Parathyroid adenoma (tissue), 2 donors: ENCODE measurements at regions not wholly inside any gene's neighbourhood (a gene's known extent, or its start where the extent isn't known, plus 50 kb on each side); places are given as distances from the start of the nearest gene placed in this dataset.

Experiments used
- H2AFZ ChIP-seq: fragments of 300-600 bp; sonication (generic); one replicate; pipeline ENCODE4 v1.7.0; 2017; ENCODE audit warnings: antibody characterized with exemption, mild to moderate bottlenecking
- H3K27ac ChIP-seq: fragments of 300-600 bp; sonication (generic); one replicate; pipeline ENCODE4 v1.7.0; 2017
- H3K27me3 ChIP-seq: fragments of 300-600 bp; sonication (generic); one replicate; pipeline ENCODE4 v1.7.0; 2017; ENCODE audit warnings: low read length; ENCODE audit not compliant: control insufficient read depth, insufficient read depth
- H3K36me3 ChIP-seq: fragments of 300-600 bp; sonication (generic); one replicate; pipeline ENCODE4 v1.7.0; 2017; ENCODE audit warnings: low read length; ENCODE audit not compliant: control insufficient read depth, insufficient read depth
- H3K4me1 ChIP-seq: fragments of 300-600 bp; sonication (generic); one replicate; pipeline ENCODE4 v1.7.0; 2017; ENCODE audit warnings: control low read depth
- H3K4me2 ChIP-seq: fragments of 300-600 bp; sonication (generic); one replicate; pipeline ENCODE4 v1.7.0; 2017; ENCODE audit warnings: low read length
- H3K4me3 ChIP-seq: fragments of 300-600 bp; sonication (generic); one replicate; pipeline ENCODE4 v1.7.0; 2017; ENCODE audit warnings: low read depth, low read length
- H3K79me2 ChIP-seq: fragments of 300-600 bp; sonication (generic); one replicate; pipeline ENCODE4 v1.7.0; 2017; ENCODE audit warnings: control low read depth
- H3K9ac ChIP-seq: fragments of 300-600 bp; sonication (generic); one replicate; pipeline ENCODE4 v1.7.0; 2017; ENCODE audit warnings: mild to moderate bottlenecking
- H3K9me3 ChIP-seq: fragments of 300-600 bp; sonication (generic); one replicate; pipeline ENCODE4 v1.7.0; 2017; ENCODE audit warnings: low read length; ENCODE audit not compliant: control insufficient read depth
- TF ChIP-seq, protein P1 (sequence below): fragments of 300-600 bp; sonication (generic); IDR thresholded peaks from one replicate; pipeline ENCODE4 v1.7.0; 2017; ENCODE audit warnings: antibody characterized with exemption, mild to moderate bottlenecking
- donor health status: primary hyperparathyroidism.

GRCh38 chr5:129384736-129385135 lies 75.4 kb upstream of the ADAMTS19 start:
- H3K79me2 ChIP-seq: no peaks in the 10 kb centered on the region
- H3K4me2 ChIP-seq: no peak overlapping the region
- H3K27me3 ChIP-seq: no peaks in the 10 kb centered on the region
- no peak overlapping the region for H2AFZ ChIP-seq
- H3K4me3 ChIP-seq: no peak overlapping the region
- H3K4me1 ChIP-seq: no peaks in the 10 kb centered on the region
- no peak overlapping the region for H3K9ac ChIP-seq
- no peaks in the 10 kb centered on the region for H3K9me3 ChIP-seq
- H3K27ac ChIP-seq: no peak overlapping the region
- H3K36me3 ChIP-seq: no peaks in the 10 kb centered on the region
- TF ChIP-seq, protein P1, sequence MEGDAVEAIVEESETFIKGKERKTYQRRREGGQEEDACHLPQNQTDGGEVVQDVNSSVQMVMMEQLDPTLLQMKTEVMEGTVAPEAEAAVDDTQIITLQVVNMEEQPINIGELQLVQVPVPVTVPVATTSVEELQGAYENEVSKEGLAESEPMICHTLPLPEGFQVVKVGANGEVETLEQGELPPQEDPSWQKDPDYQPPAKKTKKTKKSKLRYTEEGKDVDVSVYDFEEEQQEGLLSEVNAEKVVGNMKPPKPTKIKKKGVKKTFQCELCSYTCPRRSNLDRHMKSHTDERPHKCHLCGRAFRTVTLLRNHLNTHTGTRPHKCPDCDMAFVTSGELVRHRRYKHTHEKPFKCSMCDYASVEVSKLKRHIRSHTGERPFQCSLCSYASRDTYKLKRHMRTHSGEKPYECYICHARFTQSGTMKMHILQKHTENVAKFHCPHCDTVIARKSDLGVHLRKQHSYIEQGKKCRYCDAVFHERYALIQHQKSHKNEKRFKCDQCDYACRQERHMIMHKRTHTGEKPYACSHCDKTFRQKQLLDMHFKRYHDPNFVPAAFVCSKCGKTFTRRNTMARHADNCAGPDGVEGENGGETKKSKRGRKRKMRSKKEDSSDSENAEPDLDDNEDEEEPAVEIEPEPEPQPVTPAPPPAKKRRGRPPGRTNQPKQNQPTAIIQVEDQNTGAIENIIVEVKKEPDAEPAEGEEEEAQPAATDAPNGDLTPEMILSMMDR: no peak

GRCh38 chr5:129387944-129388343 lies 72.2 kb upstream of the ADAMTS19 start:
- Histone ChIP-seq H3K4me3 (no peak overlapping the region), H3K79me2 (no peaks in the 10 kb centered on the region), H3K4me1 (no peaks in the 10 kb centered on the region), H3K9me3 (no peaks in the 10 kb centered on the region), H2AFZ (no peak overlapping the region), H3K27me3 (no peaks in the 10 kb centered on the region), H3K4me2 (no peak overlapping the region), H3K9ac (no peak overlapping the region), H3K27ac (no peak overlapping the region), H3K36me3 (no peaks in the 10 kb centered on the region)
- TF ChIP-seq, protein P1: no peak

DNA sequence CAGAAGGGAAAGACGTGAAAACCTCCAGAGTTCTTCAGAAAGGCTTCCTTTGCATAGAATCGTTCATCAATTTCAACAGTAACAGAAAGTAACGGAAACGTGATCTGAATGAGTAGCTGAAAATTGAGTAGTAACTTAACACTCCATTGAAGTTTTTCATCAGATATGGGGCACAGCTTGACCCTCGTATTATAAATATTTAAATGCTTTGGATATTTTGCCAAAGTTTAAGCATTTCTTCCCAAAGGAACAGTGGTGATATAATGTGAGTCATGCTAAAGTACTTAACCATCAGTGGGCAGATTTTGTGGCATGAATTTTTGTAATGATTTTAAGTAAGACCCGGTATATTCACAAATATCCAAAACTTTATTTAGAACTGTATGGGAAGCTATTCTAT lies 67.4 kb upstream of the ADAMTS19 start:
- Histone ChIP-seq H3K79me2 (no peaks in the 10 kb centered on the region), H3K36me3 (no peaks in the 10 kb centered on the region), H3K9ac (no peak overlapping the region), H3K4me1 (no peaks in the 10 kb centered on the region), H3K27ac (no peak overlapping the region), H3K4me3 (no peak overlapping the region), H2AFZ (no peak overlapping the region), H3K4me2 (no peak overlapping the region), H3K9me3 (no peaks in the 10 kb centered on the region), H3K27me3 (no peaks in the 10 kb centered on the region)
- TF ChIP-seq, protein P1: no peak

DNA sequence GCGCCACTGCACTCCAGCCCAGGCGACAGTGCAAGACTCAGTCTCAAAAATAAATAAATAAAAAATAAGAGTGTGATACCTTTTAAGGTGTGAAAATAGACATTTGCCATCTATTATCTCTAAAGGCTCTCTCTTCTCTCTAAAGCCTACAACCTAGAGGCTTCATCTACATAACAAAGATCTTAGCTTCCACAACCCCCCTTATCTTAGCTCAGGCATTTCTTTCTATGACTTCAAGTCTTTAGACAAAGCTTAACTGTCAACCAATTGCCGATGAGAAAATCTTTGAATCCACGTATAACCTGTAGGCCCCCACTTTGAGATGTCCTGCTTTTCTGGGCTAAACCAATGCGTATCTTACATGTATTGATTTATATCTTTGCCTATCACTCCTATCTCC lies 64.9 kb upstream of the ADAMTS19 start:
- H3K4me1 ChIP-seq: no peaks in the 10 kb centered on the region
- no peaks in the 10 kb centered on the region for H3K27me3 ChIP-seq
- TF ChIP-seq, protein P1: no peak
- no peaks in the 10 kb centered on the region for H3K79me2 ChIP-seq
- no peaks in the 10 kb centered on the region for H3K36me3 ChIP-seq
- H3K27ac ChIP-seq: no peak overlapping the region
- H3K4me2 ChIP-seq: no peak overlapping the region
- H3K9me3 ChIP-seq: no peaks in the 10 kb centered on the region
- H3K4me3 ChIP-seq: no peak overlapping the region
- H2AFZ ChIP-seq: no peak overlapping the region
- no peak overlapping the region for H3K9ac ChIP-seq

DNA sequence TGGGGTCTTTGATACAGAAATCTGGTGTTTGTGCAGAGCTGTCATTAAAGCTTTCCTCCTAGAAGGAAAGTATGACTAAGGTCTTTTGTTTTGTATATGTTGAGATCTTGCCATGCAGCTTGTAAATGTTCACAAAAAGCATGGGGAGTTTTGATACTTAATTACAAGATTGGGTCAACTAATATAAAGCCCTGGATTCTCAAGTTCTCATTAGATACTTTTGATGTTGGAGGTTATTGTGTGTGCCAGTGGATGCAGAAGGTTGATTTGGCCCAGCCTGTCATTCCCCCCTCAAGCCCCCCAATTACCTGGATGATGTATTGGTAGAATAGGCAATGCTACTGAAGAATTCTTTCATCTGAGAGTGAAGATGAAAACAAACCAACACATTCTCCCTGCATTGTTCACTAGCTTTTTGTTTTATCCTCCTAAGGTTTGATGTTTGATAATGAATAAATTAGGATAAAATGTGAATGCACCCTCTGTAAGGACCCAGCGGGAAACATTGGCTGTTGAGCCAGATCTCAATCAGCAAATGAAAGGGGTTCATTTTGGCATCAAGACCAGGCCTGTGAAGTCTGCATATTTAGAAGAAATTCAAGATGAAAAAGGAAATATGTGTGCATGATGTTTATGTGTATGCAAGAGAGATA lies 61.9 kb upstream of the ADAMTS19 start:
- H3K9me3 ChIP-seq: no peaks in the 10 kb centered on the region
- no peak overlapping the region for H3K9ac ChIP-seq
- no peaks in the 10 kb centered on the region for H3K79me2 ChIP-seq
- H3K36me3 ChIP-seq: no peaks in the 10 kb centered on the region
- no peak overlapping the region for H3K4me2 ChIP-seq
- no peak overlapping the region for H2AFZ ChIP-seq
- no peaks in the 10 kb centered on the region for H3K4me1 ChIP-seq
- TF ChIP-seq, protein P1: no peak
- H3K27ac ChIP-seq: no peak overlapping the region
- H3K27me3 ChIP-seq: no peaks in the 10 kb centered on the region
- H3K4me3 ChIP-seq: no peak overlapping the region
